ENCODE measurements at regions not wholly inside any gene's neighbourhood (a gene's known extent, or its start where the extent isn't known, plus 50 kb on each side); places are given as distances from the start of the nearest gene placed in this dataset.

- peaks cover 0 to 52% (median 13%) of the 10 kb centered on the region in 4 donors for H3K4me1 ChIP-seq
- no peaks in the 10 kb centered on the region for H3K36me3 ChIP-seq
- H3K27me3 ChIP-seq, result no peaks in the 10 kb centered on the region
- no peak overlapping the region for H3K4me3 ChIP-seq
- no peak for TF ChIP-seq CTCF (IDR thresholded peaks at IDR 0.05)
- H3K9me3 ChIP-seq, result no peaks in the 10 kb centered on the region
- intact Hi-C loops (cut with DNase I; ENCODE audit: low total_unique reads), result loop anchor here (10.0 kb wide), 1 partner anchor 468 kb away; the partner anchor contains the start of gene CCDC71L
- peak overlapping the region in 1 of 2 donors; percentile 5 for H3K27ac ChIP-seq
- DNase-seq, result no peak
These were observed 84.4 kb upstream of the SYPL1 start for GRCh38 chr7:106196460-106197021.

GRCh38 chr7:106193661-106194060, 81.5 kb upstream of the SYPL1 start:
- intact Hi-C loops (cut with DNase I; ENCODE audit: low total_unique reads), result loop anchor here (10.0 kb wide), 1 partner anchor 471 kb away; the partner anchor contains the start of gene CCDC71L

GRCh38 chr7:106190589-106191330, 78.6 kb upstream of the SYPL1 start:
- intact Hi-C loops (cut with DNase I; ENCODE audit: low total_unique reads), result loop anchor here (10.0 kb wide), 1 partner anchor 474 kb away; the partner anchor contains the start of gene CCDC71L
- no peaks in the 10 kb centered on the region for H3K9me3 ChIP-seq
- H3K27ac ChIP-seq, result no peak overlapping the region
- no peaks in the 10 kb centered on the region for H3K27me3 ChIP-seq
- no peak overlapping the region for H3K4me3 ChIP-seq
- H3K36me3 ChIP-seq, result no peaks in the 10 kb centered on the region
- no peak for TF ChIP-seq CTCF (IDR thresholded peaks at IDR 0.05)
- H3K4me1 ChIP-seq, result peaks cover 0 to 7% (median 0%) of the 10 kb centered on the region in 4 donors
- no peak for DNase-seq

More at GRCh38 chr7:106193661-106194060, 81.5 kb upstream of the SYPL1 start:
- no peaks in the 10 kb centered on the region for H3K9me3 ChIP-seq
- no peak overlapping the region for H3K4me3 ChIP-seq
- no peak for DNase-seq
- TF ChIP-seq CTCF (IDR thresholded peaks at IDR 0.05), result no peak
- H3K27ac ChIP-seq, result no peak overlapping the region
- no peaks in the 10 kb centered on the region for H3K27me3 ChIP-seq
- no peaks in the 10 kb centered on the region for H3K36me3 ChIP-seq
- H3K4me1 ChIP-seq, result peaks cover 0 to 28% (median 8%) of the 10 kb centered on the region in 4 donors

DNA sequence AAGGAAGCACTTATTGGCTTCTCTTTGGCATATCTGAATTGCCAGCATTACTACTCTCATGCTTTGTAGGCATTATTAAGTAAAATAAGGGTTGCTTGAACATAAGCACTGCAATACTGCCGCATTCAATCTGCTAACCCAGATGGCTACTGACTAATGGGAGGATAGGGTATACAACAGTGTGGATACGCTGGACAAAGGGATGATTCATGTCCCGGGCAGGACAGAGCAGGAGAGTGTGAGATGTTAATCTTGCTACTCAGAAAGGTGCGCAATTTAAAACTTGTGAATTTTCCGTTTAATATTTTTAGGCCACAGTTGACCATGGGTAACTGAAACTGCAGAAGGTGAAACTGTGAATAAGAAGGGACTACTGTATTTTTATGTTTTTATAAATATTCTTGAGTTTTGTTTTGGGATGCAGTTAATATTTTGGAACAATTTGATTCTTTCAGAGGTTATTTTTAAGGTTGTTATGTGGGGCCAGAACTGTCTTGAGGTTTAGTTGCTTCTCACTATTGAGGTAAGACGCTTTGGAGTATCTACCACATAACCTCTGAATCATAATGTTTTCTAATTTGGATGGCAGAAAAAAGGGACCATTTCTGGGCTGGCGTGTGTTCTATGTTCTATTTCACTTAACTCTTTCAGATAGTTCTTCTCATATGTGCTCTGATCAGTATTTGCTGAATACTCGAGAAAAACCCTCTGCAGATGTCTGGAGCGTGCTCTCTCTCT, 75.7 kb upstream of the SYPL1 start:
- Histone ChIP-seq H3K36me3 (no peaks in the 10 kb centered on the region), H3K9me3 (no peaks in the 10 kb centered on the region), H3K27me3 (no peaks in the 10 kb centered on the region), H3K4me3 (no peak overlapping the region), H3K4me1 (peaks cover 0 to 7% (median 0%) of the 10 kb centered on the region in 4 donors), H3K27ac (no peak overlapping the region)
- TF ChIP-seq CTCF (IDR thresholded peaks at IDR 0.05), result no peak
- intact Hi-C loops (cut with DNase I; ENCODE audit: low total_unique reads), result no loop called here
- DNase-seq, result no peak

DNA sequence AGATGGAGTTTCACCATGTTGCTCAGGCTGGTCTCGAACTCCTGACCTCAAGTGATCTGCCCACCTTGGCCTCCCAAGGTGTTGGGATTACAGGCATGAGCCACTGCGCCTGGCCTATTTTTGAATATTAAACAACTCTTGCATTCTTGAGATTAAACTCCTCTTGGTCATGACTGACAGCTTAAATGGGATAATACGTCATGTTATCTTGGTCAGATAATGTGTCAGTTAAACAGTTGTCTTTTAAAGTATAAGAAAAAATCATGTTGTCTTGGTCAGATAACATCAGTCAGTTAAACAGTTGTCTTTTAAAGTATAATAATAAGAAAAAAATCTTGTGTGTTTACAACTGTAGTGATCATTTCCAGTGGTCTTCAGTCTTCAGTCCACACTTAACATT, 73.6 kb upstream of the SYPL1 start:
- Histone ChIP-seq H3K4me1 (peaks cover 0 to 5% (median 2%) of the 10 kb centered on the region in 4 donors), H3K27me3 (no peaks in the 10 kb centered on the region), H3K9me3 (no peaks in the 10 kb centered on the region), H3K27ac (no peak overlapping the region), H3K4me3 (no peak overlapping the region), H3K36me3 (no peaks in the 10 kb centered on the region)
- intact Hi-C loops (cut with DNase I; ENCODE audit: low total_unique reads), result no loop called here
- TF ChIP-seq CTCF (IDR thresholded peaks at IDR 0.05), result no peak
- DNase-seq, result no peak

Data from tibial artery (tissue), 4 donors.